ENCODE measurements at regions not wholly inside any gene's neighbourhood (a gene's known extent, or its start where the extent isn't known, plus 50 kb on each side); places are given as distances from the start of the nearest gene placed in this dataset.
"Not testable (repeated sequence)": the region's sequence is repeated elsewhere in the genome, so short reads cannot be mapped to it uniquely, and the experiment has no call there.

DNA sequence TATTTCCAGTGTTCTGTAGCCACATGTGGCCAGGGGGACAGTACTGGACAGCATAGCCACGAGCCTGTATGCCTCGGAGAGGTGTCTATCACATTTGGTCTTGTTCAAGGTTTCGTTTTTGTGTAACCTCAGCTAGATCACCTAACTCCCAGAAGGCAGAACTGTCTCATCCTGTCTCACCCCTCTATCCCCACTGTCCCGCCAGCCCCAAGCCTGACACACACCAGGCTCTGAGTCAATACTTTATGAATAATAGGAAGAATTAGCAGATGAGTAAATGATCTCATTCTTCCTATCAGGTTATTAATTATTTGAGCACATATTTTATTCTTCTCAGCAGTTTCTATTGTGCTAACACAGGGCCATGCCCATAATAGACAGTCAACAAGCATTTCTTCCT, 132.2 kb downstream of the NUFIP1 start:
- Mint-ChIP-seq H3K9me3 (peaks cover 3% of the 10 kb centered on the region), H3K27me3 (ENCODE audit: low read depth) (peaks cover 18% of the 10 kb centered on the region), H3K36me3 (ENCODE audit: low read depth) (no peaks in the 10 kb centered on the region), H3K4me1 (peaks cover 16% of the 10 kb centered on the region), H3K27ac (peak overlapping the region in 2 of 3 experiments; percentile 0 to 52), H3K4me3 (no peak overlapping the region)
- no peak for TF ChIP-seq CTCF (IDR thresholded peaks at IDR 0.05; ENCODE audit: unreplicated experiment in 3 of 3)

DNA sequence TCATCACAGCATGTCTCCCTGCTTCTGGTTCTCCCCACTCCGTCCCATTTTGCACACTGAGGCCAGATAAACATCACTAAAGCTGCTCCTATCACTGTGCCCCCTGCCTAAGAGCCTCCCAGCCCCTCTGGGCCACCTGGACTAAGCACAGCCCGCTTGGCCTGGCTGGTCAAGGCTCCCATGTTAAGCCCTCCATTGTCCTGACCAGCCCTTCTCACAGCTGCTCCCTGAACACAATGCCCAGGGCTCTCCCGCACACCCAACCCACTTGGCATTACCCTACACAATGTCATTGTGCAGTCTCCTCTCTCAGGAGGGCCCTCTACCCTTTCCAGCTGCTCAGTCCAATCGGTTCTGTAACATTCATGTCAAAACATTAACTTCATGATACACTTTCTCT, 133.4 kb downstream of the NUFIP1 start:
- H3K4me3 Mint-ChIP-seq, result no peak overlapping the region
- no peak for TF ChIP-seq CTCF (IDR thresholded peaks at IDR 0.05; ENCODE audit: unreplicated experiment in 3 of 3)
- peak overlapping the region; percentile 18 to 57 (median 36) for H3K27ac Mint-ChIP-seq
- H3K4me1 Mint-ChIP-seq, result peaks cover 16% of the 10 kb centered on the region
- H3K9me3 Mint-ChIP-seq, result peaks cover 3% of the 10 kb centered on the region
- H3K27me3 Mint-ChIP-seq (ENCODE audit: low read depth), result peaks cover 18% of the 10 kb centered on the region
- no peaks in the 10 kb centered on the region for H3K36me3 Mint-ChIP-seq (ENCODE audit: low read depth)

DNA sequence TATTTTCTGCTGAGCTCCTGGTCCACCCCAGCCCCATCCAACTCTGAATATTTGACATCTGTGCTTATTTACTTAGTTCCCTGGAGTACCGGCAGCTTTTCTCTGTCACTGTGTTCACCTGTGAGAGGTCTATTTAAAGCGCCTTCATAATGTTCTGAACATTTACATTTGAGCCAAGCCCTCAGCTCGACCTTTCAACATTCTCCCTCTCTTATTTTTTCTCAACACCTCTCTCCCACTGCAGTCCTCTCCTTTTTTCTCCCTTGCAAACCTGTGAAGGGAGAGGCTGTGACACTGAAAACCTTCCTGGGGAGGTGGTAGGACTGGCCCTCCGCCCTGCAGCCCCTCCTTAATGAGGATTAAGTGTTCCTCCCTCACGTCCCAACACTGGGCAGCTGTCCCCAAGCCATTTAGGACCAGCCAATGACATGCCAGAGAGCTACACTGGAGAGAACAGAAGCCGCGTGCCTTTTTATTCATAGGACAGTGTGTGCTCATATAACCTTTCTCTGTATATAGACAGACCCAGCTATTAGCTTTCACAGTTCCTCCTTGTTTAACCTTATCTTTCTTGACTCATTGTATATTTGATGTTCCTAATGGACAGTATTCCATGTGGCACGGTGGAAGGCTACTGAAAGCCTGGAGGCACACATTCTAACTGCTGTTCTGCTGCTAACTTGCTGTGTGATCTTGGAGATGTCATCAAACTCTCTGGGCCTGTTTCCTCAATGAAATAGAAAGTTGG, 134.8 kb downstream of the NUFIP1 start:
- Mint-ChIP-seq H3K36me3 (ENCODE audit: low read depth) (no peaks in the 10 kb centered on the region), H3K27me3 (ENCODE audit: low read depth) (peaks cover 13% of the 10 kb centered on the region), H3K27ac (peak overlapping the region; percentile 81 to 82 (median 81)), H3K4me3 (peak overlapping the region in 1 of 3 experiments; percentile 8), H3K9me3 (no peaks in the 10 kb centered on the region), H3K4me1 (peaks cover 20% of the 10 kb centered on the region)
- TF ChIP-seq CTCF (IDR thresholded peaks at IDR 0.05; ENCODE audit: unreplicated experiment in 3 of 3), result no peak

DNA sequence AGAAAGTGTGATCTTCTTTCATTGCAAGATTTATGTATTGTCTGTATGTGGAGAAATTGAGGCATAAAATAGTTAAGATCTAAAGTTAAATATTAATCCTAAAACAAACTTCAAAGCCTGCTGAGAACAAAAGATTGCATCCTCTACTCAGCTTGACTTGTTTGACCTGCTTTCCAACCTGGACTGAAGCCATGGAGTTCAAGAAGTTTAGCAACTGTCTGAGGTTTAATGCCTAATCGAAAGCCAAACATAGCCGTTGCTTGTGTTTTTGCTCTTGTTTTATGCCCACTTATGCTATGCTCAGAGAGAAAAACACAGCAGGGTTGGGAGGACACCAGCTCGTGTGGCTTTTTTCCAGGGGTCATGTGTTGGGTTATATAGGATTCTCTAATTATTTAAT, 135.6 kb downstream of the NUFIP1 start:
- Mint-ChIP-seq H3K4me1 (peaks cover 25% of the 10 kb centered on the region), H3K27ac (peak overlapping the region; percentile 81 to 82 (median 81)), H3K4me3 (no peak overlapping the region), H3K36me3 (ENCODE audit: low read depth) (no peaks in the 10 kb centered on the region), H3K9me3 (no peaks in the 10 kb centered on the region), H3K27me3 (ENCODE audit: low read depth) (peaks cover 13% of the 10 kb centered on the region)
- TF ChIP-seq CTCF (IDR thresholded peaks at IDR 0.05; ENCODE audit: unreplicated experiment in 3 of 3), result no peak

DNA sequence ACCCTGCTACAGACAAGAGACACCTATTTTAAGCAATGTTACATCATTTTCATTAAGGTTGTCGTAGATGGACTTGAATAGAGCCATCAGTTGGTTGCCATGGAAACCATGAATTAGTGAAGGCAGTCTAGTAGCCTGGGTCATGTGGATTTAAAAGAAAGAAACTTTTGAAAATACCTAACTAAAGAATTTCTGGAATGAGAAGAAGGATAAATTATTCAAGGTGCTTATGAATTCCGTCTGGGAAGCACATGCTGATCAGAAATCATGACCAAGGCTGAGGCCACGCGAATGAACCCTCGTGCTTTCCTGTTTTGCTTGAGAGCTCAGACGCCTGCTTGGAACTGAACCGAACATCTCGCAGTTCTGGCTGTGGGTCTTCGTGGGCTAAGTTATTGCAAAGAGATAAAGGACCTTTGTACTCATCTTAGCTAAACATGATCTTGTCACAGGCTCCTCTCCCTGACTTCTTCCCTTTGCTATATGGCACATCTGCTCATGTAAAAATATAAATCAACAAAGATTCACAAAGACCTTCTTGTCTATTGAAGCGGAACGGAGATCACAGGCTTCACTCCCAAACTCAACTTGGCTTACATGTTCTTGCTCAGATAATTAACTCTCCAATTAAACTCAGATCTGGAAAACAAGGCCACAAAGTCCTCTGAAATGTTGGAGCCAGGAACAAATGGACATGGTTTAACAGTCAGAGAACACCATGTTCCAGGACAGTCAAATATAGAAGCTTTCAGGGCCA, 140.2 kb downstream of the NUFIP1 start:
- Mint-ChIP-seq H3K9me3 (peaks cover 2% of the 10 kb centered on the region), H3K27ac (peak overlapping the region; percentile 68 to 86 (median 86)), H3K36me3 (ENCODE audit: low read depth) (no peaks in the 10 kb centered on the region), H3K27me3 (ENCODE audit: low read depth) (no peaks in the 10 kb centered on the region), H3K4me1 (peaks cover 14% of the 10 kb centered on the region), H3K4me3 (no peak overlapping the region)
- TF ChIP-seq CTCF (IDR thresholded peaks at IDR 0.05; ENCODE audit: unreplicated experiment in 3 of 3), result no peak

DNA sequence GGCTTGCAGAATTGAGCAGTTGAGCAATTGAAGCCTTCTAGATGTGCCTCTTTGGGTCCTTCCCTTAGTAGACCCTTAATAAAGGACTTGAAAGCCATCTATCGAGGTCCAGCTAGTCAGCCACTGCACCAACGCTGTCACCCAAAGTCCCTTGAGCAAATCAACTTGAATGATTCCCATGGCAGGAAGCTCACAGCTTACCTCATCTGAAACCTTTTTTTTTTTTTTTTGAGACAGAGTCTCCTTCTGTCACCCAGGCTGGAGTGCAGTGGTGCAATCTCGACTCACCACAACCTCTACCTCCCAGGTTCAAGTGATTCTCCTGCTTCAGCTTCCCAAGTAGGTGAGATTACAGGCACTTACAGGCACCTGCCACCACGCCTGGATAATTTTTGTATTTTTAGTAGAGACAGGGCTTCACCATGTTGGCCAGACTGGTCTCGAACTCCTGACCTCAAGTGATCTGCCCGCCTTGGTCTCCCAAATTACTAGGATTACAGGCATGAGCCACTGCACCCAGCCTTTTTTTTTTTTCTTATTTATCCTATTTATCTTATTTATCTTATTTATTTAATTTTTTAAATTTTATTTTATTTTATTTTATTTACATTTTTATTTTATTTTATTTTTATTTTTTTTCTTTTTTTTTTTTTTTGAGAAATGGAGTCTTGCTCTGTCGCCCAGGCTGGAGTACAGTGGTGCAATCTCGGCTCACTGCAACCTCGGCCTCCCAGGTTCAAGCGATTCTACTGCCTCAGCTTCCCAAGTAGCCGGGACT, 143.8 kb downstream of the NUFIP1 start:
- H3K4me1 Mint-ChIP-seq; H3K27me3 Mint-ChIP-seq (ENCODE audit: low read depth); H3K9me3 Mint-ChIP-seq: not testable (repeated sequence)

More for the DNA sequence above, 143.8 kb downstream of the NUFIP1 start:
- H3K36me3 Mint-ChIP-seq (ENCODE audit: low read depth); H3K4me3 Mint-ChIP-seq; H3K27ac Mint-ChIP-seq: not testable (repeated sequence)
